Activated CD4-positive, alpha-beta T cell treated with anti-CD3 and anti-CD28 coated beads, Interleukin-2, amount 50 U/mL, for 1 hour (primary cell): ENCODE measurements at regions not wholly inside any gene's neighbourhood (a gene's known extent, or its start where the extent isn't known, plus 50 kb on each side); places are given as distances from the start of the nearest gene placed in this dataset.

ENCODE experiments used
- DNase-seq: peaks from one replicate; pipeline ENCODE4 v3.0.0-alpha.2; 2020

DNA sequence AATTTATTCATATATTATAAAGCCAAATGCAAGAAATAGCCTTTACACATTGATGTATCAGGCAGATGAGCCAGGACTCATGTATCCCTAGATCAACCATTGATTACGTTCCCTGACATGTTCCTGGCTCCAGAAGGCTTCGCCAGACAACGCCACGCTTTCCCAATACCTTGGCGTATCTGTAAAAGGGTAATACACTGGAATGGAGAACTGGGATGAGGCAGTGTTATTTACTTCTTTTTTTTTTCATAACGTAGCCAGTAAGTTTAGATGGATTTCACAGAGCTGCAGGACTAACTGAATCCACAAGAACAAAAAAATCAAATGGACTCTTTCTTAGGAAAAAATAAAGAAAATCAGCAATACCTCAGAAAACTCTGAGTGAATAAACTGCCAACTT is 588.1 kb upstream of the SEMA3D start:
- no peak for DNase-seq

DNA sequence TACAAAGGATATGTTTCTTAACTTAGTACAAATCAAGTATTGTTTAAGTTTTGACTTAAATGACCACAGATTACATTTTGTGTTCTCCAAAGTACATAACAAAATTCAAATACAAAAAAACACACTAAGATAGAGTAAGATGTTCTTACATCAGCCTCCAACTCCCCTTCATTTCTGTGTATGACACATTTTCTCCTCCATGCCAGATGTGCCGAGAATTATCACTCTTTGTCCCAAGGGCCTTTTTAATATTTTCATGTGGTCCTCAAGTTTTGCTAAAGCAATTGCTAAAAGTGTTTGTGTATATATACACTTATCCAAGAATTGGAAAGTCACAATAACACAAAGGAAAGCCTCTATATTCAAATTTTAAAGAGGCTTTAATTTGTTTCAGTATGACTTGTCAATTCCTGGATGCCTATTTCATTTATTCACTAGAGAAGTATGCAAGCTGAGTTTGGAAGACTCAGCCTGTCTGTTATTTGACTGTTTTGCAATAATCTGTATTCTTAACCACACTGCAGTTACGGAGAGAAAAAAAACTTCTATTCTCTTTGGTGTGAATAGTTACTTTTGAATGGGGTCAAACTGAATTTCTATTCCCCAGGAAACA is 586.4 kb upstream of the SEMA3D start:
- DNase-seq: no peak

GRCh38 chr7:85771516-85771915 is 584.7 kb upstream of the SEMA3D start:
- DNase-seq: no peak

DNA sequence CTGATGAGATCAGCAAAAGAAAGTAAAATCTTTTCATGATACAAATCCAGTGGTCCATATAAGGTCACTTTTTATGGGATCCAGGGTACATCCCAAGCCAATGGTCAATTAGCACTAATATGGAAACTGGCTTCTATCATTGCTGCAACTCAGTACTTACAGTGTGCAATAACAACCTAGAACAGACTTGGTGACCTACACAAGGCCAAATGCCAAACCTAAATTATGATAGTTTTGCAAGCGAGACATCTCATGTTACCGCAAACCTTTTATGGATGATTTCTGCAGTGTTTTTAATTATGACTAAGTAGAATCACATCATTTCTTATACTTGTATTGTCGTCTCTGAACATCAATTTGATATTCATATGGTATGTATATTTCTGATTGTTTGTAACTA is 583.5 kb upstream of the SEMA3D start:
- DNase-seq: no peak

- no peak for DNase-seq
Observed at GRCh38 chr7:85765698-85766298, 578.9 kb upstream of the SEMA3D start.

DNA sequence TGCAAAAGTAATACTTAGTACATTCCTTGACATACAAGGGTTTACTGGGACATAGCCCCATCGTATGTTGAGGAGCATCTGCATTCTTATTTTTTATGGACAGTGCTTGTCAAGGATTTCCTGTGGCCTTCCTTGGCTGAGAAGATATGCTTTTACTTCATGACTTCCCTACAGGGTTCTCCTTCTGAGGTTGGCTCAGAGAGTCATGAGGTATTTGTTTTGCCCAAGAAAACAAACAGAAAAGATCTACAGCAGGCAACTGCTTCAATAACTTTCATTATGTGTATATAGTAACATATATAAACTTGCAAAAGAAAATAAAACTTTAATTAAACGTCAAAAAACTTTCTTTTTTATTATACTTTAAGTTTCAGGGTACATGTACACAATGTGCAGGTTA is 577.2 kb upstream of the SEMA3D start:
- DNase-seq: no peak

DNA sequence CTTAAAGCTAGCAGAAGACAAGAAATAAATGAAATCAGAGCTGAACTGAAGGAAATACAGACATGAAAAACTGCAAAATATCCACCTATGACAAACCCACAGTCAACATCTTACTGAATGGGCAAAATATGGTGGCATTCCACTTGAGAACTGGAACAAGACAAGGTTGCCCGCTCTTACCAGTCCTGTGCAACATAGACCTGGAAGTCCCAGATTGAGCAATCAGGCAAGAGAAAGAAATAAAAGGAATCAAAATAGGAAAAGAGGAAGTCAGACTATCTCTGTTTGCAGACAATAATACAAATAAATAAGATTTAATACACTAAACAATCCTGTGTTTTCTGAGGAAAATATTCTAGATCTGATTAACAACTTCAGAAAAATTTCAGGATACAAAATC is 570.5 kb upstream of the SEMA3D start:
- DNase-seq: no peak

DNA sequence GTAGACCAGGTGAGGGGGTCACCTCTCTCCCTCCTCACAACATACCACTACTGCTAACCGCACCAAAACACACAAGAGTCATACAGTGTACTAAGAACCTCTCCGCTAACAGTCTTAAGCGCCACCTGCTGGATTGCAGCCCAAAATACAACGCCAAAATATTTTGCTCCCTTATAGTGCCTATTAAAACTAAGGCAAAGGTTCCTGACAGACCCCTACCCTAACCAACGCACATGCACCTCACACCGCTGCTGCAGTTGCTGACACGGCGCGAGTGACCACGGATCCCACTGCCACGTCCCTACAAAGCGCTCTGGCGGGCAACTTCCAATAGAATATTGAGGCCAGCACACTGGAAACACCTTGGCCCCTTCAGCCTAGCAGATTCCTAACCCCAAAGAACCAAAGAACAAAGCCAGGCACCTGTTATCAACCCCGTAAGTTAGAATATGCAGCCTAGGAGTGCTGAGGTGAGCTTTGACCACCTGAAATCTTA is 563.6 kb upstream of the SEMA3D start:
- no peak for DNase-seq

DNA sequence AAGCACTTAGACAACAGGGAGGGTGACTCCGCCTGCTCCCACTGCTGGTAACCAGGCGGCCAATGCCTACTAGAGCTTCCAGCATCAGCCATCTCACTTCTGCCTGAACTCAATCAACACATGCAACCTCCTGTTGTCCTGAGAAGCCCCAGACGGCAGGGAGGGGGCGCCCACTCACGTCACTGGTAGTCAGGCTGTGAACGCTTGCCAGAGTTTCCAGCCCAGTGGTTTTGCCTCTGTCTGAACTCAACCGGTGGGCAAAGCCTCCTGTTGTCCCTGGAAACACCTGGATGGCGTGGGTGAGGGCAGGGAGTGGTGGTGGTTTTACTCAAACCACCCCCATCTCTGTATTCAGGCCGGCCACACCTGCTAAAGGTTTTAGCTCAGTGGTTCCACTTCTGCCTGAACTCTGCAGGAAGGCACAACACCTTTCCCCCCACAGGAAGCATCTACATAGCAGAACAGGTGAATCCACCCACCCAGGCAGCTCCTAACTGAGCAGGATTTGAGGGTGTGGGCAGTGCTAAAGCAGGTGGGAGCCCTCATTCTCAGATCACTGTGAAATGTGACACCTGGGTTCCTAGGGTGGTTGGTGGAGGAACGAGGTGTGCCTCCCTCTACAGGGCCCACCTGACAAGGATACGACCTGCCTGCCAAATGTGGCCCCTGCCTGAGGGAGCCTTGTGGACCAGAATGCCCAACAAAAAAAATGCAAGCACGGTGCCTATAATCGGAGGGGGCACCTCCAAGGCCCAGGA is 563.0 kb upstream of the SEMA3D start:
- no peak for DNase-seq

GRCh38 chr7:85748861-85749260 is 562.0 kb upstream of the SEMA3D start:
- no peak for DNase-seq

GRCh38 chr7:85737426-85737825 is 550.6 kb upstream of the SEMA3D start:
- no peak for DNase-seq

- no peak for DNase-seq
Observed at GRCh38 chr7:85736085-85736484, 549.2 kb upstream of the SEMA3D start.

- no peak for DNase-seq
Observed at GRCh38 chr7:85734823-85735222, 548.0 kb upstream of the SEMA3D start.

- no peak for DNase-seq
Observed at GRCh38 chr7:85733169-85733915, 546.5 kb upstream of the SEMA3D start.

- no peak for DNase-seq
Observed at GRCh38 chr7:85730012-85730411, 543.2 kb upstream of the SEMA3D start.

DNA sequence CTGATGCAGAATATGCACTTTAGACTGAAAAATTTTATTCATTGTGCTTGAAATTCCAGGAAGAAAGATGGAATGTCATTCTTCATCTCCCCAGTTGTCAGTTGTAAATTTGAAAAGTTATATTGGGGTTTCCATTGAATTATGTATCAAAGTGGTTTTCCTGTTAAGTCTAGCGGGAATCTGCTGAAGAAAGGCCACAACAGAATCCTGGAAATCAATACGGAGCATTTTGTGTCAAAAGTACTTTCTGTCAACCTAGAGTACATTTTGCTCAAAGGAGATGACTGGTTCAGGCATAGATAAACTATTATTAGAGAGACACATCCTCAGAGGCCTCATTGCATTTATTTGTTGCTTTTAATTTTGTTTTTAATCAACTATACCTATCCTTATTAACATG is 538.2 kb upstream of the SEMA3D start:
- DNase-seq: no peak

DNA sequence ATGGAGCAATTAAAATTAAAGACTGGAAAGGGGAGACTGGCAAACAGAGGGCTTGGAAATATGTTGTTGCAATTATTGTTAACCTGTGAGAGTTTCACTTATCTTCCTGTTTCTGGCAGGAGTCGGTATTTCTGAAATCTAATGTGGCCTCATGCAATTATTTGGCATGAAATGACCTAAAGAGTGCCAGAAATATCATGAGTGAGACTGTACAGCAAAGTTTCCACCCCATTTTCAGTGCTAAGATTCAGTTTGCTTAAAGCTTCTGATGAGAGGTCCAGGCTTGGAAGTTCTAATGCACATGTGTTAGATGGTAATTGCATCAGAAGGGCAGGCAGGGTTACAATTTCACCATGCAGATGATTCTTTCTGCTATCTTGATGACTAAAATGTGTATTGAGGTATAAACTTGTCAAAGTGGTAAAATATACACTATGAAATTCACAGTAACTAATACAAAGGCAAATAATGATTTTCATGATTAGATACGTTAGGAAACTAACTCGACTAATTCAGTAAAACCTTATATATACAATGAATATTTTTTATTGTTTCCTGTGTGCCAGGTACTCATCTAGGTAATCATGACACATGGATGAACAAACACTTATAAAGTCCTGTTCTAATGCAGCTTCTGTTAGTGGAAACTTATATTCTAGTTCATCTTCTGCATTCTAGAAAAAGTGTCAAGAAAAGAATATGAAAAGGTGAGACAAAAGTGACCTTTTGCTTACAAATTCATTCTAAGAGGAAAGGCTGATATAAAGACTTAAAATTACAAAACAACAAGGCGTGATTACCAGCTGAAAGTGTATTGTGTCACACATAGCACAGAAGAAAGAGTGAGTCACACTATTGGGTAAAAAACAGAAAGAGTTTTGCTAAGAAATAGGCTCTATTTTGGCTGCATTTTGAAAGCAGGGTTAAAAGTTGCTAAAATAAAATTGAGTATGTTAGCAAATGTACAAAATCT is 533.4 kb upstream of the SEMA3D start:
- DNase-seq: no peak

DNA sequence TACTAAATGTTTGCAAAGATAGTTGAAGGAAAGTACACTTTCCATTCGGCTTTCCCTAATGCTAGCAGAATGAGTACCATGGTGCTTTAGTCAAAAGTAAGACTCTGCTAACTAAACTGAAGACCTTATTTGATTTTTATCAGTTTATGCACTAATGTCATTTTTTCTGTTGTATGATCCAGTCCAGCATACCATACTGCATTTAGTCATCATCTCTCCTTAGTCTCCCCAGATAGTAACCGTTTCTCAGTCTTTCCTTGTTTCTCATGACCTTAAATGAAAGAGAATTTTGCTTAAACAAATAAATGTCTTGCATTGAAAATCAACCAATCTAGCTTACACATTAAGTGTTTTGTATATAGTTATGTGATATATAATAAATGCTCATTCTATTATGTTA is 529.5 kb upstream of the SEMA3D start:
- DNase-seq: no peak

GRCh38 chr7:85714951-85715350 is 528.1 kb upstream of the SEMA3D start:
- DNase-seq: no peak

- DNase-seq: no peak
Observed at GRCh38 chr7:85714043-85714578, 527.3 kb upstream of the SEMA3D start.

DNA sequence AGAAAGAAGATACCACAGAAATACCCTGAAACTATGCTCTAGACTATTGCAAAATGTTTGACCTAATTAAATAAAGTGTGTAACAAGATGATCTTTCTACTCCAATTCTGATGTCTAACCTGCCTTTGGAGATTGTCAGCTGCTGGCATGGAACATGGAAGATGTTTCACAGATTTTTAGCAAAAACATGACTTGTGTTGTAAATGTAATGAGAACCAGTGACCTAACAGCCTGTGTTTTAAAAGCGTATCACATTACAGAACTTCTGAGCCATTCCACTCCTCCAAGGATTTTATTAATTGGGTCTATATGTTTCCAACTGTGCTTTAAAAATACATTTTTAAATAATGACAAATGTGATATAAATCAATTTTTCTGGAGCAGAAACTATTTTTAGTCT is 526.3 kb upstream of the SEMA3D start:
- DNase-seq: no peak

- no peak for DNase-seq
Observed at GRCh38 chr7:85711894-85712293, 525.0 kb upstream of the SEMA3D start.
